ENCODE measurements at regions not wholly inside any gene's neighbourhood (a gene's known extent, or its start where the extent isn't known, plus 50 kb on each side); places are given as distances from the start of the nearest gene placed in this dataset.
"Not testable (repeated sequence)": the region's sequence is repeated elsewhere in the genome, so short reads cannot be mapped to it uniquely, and the experiment has no call there.

- Histone ChIP-seq H3K4me2 (ENCODE audit: low read length) (no peak overlapping the region), H3K36me3 (replicated peaks; ENCODE audit: low read depth, low read length) (no peaks in the 10 kb centered on the region), H4K20me1 (ENCODE audit: insufficient read depth, low read length) (no peaks in the 10 kb centered on the region)
These were observed 106.0 kb downstream of the CDC7 start for GRCh38 chr1:91606546-91607078.

GRCh38 chr1:91607686-91608085 lies 107.0 kb downstream of the CDC7 start:
- H3K27ac ChIP-seq (ENCODE audit: low read length); H3K79me2 ChIP-seq (ENCODE audit: low read length); H2AFZ ChIP-seq (ENCODE audit: low read depth, low read length); H4K20me1 ChIP-seq (ENCODE audit: insufficient read depth, low read length); H3K9me3 ChIP-seq (ENCODE audit: insufficient read depth, low read length); H3K4me2 ChIP-seq (ENCODE audit: low read length); H3K4me1 ChIP-seq (ENCODE audit: low read length); H3K36me3 ChIP-seq (replicated peaks; ENCODE audit: low read depth, low read length); H3K9ac ChIP-seq (ENCODE audit: low read length); H3K27me3 ChIP-seq (ENCODE audit: low read depth, low read length); H3K4me3 ChIP-seq (ENCODE audit: low read length): not testable (repeated sequence)

More at GRCh38 chr1:91606546-91607078, 106.0 kb downstream of the CDC7 start:
- H2AFZ ChIP-seq (ENCODE audit: low read depth, low read length): no peak overlapping the region
- TF ChIP-seq EZH2phosphoT487 (IDR thresholded peaks at IDR 0.05; ENCODE audit: low read depth) (no peak), CTCF (IDR thresholded peaks at IDR 0.05; ENCODE audit: low read depth, low read length) (no peak)
- no peaks in the 10 kb centered on the region for H3K4me1 ChIP-seq (ENCODE audit: low read length)
- no peak overlapping the region for H3K27ac ChIP-seq (ENCODE audit: low read length)
- no peak overlapping the region for H3K9ac ChIP-seq (ENCODE audit: low read length)
- H3K27me3 ChIP-seq (ENCODE audit: low read depth, low read length): no peaks in the 10 kb centered on the region
- no peaks in the 10 kb centered on the region for H3K79me2 ChIP-seq (ENCODE audit: low read length)
- H3K4me3 ChIP-seq (ENCODE audit: low read length): no peak overlapping the region
- H3K9me3 ChIP-seq (ENCODE audit: insufficient read depth, low read length): no peaks in the 10 kb centered on the region

- Histone ChIP-seq H3K4me2 (ENCODE audit: low read length) (no peak overlapping the region), H2AFZ (ENCODE audit: low read depth, low read length) (no peak overlapping the region), H3K9me3 (ENCODE audit: insufficient read depth, low read length) (no peaks in the 10 kb centered on the region), H3K27me3 (ENCODE audit: low read depth, low read length) (no peaks in the 10 kb centered on the region), H3K27ac (ENCODE audit: low read length) (no peak overlapping the region), H3K79me2 (ENCODE audit: low read length) (no peaks in the 10 kb centered on the region), H4K20me1 (ENCODE audit: insufficient read depth, low read length) (no peaks in the 10 kb centered on the region), H3K36me3 (replicated peaks; ENCODE audit: low read depth, low read length) (no peaks in the 10 kb centered on the region), H3K4me1 (ENCODE audit: low read length) (no peaks in the 10 kb centered on the region), H3K4me3 (ENCODE audit: low read length) (no peak overlapping the region), H3K9ac (ENCODE audit: low read length) (no peak overlapping the region)
- TF ChIP-seq CTCF (IDR thresholded peaks at IDR 0.05; ENCODE audit: low read depth, low read length) (no peak), EZH2phosphoT487 (IDR thresholded peaks at IDR 0.05; ENCODE audit: low read depth) (no peak)
These were observed 108.2 kb downstream of the CDC7 start for GRCh38 chr1:91608876-91609275.

- Histone ChIP-seq H3K27ac (ENCODE audit: low read length) (no peak overlapping the region), H3K9ac (ENCODE audit: low read length) (no peak overlapping the region), H3K4me2 (ENCODE audit: low read length) (no peak overlapping the region), H3K4me1 (ENCODE audit: low read length) (no peaks in the 10 kb centered on the region), H3K9me3 (ENCODE audit: insufficient read depth, low read length) (no peaks in the 10 kb centered on the region), H3K27me3 (ENCODE audit: low read depth, low read length) (no peaks in the 10 kb centered on the region), H2AFZ (ENCODE audit: low read depth, low read length) (no peak overlapping the region), H3K79me2 (ENCODE audit: low read length) (no peaks in the 10 kb centered on the region), H3K4me3 (ENCODE audit: low read length) (no peak overlapping the region), H3K36me3 (replicated peaks; ENCODE audit: low read depth, low read length) (no peaks in the 10 kb centered on the region), H4K20me1 (ENCODE audit: insufficient read depth, low read length) (no peaks in the 10 kb centered on the region)
- no peak for TF ChIP-seq CTCF (IDR thresholded peaks at IDR 0.05; ENCODE audit: low read depth, low read length)
- no peak for TF ChIP-seq EZH2phosphoT487 (IDR thresholded peaks at IDR 0.05; ENCODE audit: low read depth)
These were observed 108.9 kb downstream of the CDC7 start for GRCh38 chr1:91609551-91609950.

- H2AFZ ChIP-seq (ENCODE audit: low read depth, low read length): no peak overlapping the region
These were observed 109.5 kb downstream of the CDC7 start for GRCh38 chr1:91610102-91610501.

More at GRCh38 chr1:91610102-91610501, 109.5 kb downstream of the CDC7 start:
- no peak overlapping the region for H3K9ac ChIP-seq (ENCODE audit: low read length)
- no peaks in the 10 kb centered on the region for H3K79me2 ChIP-seq (ENCODE audit: low read length)
- H3K36me3 ChIP-seq (replicated peaks; ENCODE audit: low read depth, low read length): no peaks in the 10 kb centered on the region
- H3K4me1 ChIP-seq (ENCODE audit: low read length): no peaks in the 10 kb centered on the region
- TF ChIP-seq CTCF (IDR thresholded peaks at IDR 0.05; ENCODE audit: low read depth, low read length) (no peak), EZH2phosphoT487 (IDR thresholded peaks at IDR 0.05; ENCODE audit: low read depth) (no peak)
- no peak overlapping the region for H3K4me2 ChIP-seq (ENCODE audit: low read length)
- no peak overlapping the region for H3K4me3 ChIP-seq (ENCODE audit: low read length)
- no peaks in the 10 kb centered on the region for H3K27me3 ChIP-seq (ENCODE audit: low read depth, low read length)
- H3K9me3 ChIP-seq (ENCODE audit: insufficient read depth, low read length): no peaks in the 10 kb centered on the region
- H4K20me1 ChIP-seq (ENCODE audit: insufficient read depth, low read length): no peaks in the 10 kb centered on the region
- H3K27ac ChIP-seq (ENCODE audit: low read length): no peak overlapping the region
